Neural cell (in vitro differentiated cells): ENCODE measurements at regions not wholly inside any gene's neighbourhood (a gene's known extent, or its start where the extent isn't known, plus 50 kb on each side); places are given as distances from the start of the nearest gene placed in this dataset.

Source experiments
- H2AFZ ChIP-seq: fragments of 200-600, 300-800 bp; sonication (generic), shearing (Covaris generic); 2 replicates; pipeline ENCODE4 v1.6.0; 2014; ENCODE audit warnings: low read depth, mild to moderate bottlenecking, antibody characterized with exemption, low read length, moderate library complexity
- H3F3A ChIP-seq: fragments of 200-600 bp; shearing (Covaris generic); 2 replicates; pipeline ENCODE4 v1.6.1; 2016; ENCODE audit warnings: mild to moderate bottlenecking, moderate library complexity, mixed read lengths, antibody characterized with exemption, low read length; ENCODE audit not compliant: insufficient read depth, poor library complexity, severe bottlenecking
- H3K27ac ChIP-seq: fragments of 200-600, 300-800 bp; sonication (generic), shearing (Covaris generic); 2 replicates; pipeline ENCODE4 v1.5.1; 2014; ENCODE audit warnings: mild to moderate bottlenecking, low read length, moderate library complexity
- H3K27me3 ChIP-seq: fragments of 300-800, 200-600 bp; sonication (generic), shearing (Covaris generic); 2 replicates; pipeline ENCODE4 v1.6.0; 2014; ENCODE audit warnings: mild to moderate bottlenecking, low read depth, low read length, moderate library complexity; ENCODE audit not compliant: insufficient read depth
- H3K36me3 ChIP-seq: fragments of 300-800, 200-600 bp; sonication (generic), shearing (Covaris generic); 2 replicates; pipeline ENCODE4 v1.5.1; 2014; ENCODE audit warnings: mild to moderate bottlenecking, antibody characterized with exemption, low read length, moderate library complexity; ENCODE audit not compliant: insufficient read depth
- H3K4me2 ChIP-seq: fragments of 300-800, 200-600 bp; sonication (generic), shearing (Covaris generic); 2 replicates; pipeline ENCODE4 v1.6.0; 2014; ENCODE audit warnings: mild to moderate bottlenecking, low read length
- H3K4me3 ChIP-seq: fragments of 300-800, 200-600 bp; sonication (generic), shearing (Covaris generic); 2 replicates; pipeline ENCODE4 v1.5.1; 2014; ENCODE audit warnings: mild to moderate bottlenecking, low read length, moderate library complexity
- H3K79me2 ChIP-seq: fragments of 200-600 bp; shearing (Covaris generic); replicated peaks from 2 replicates; pipeline ENCODE4 v1.6.0; 2014; ENCODE audit warnings: mild to moderate bottlenecking, low read length, moderate library complexity; ENCODE audit not compliant: insufficient read depth
- H3K9ac ChIP-seq: fragments of 300-800, 200-600 bp; sonication (generic), shearing (Covaris generic); 2 replicates; pipeline ENCODE4 v1.6.1; 2016; ENCODE audit warnings: mild to moderate bottlenecking, low read length, mixed read lengths
- H3K9me2 ChIP-seq: fragments of 200-600 bp; shearing (Covaris generic); 2 replicates; pipeline ENCODE4 v1.6.1; 2016; ENCODE audit warnings: mild to moderate bottlenecking, low read length, mixed read lengths; ENCODE audit not compliant: insufficient read depth
- H3K9me3 ChIP-seq: fragments of 200-600, 300-800 bp; sonication (generic), shearing (Covaris generic); 2 replicates; pipeline ENCODE4 v1.6.1; 2016; ENCODE audit warnings: mild to moderate bottlenecking, mixed run types, low read length, moderate library complexity, mixed read lengths
- H4K20me1 ChIP-seq: fragments of 200-600 bp; shearing (Covaris generic); 2 replicates; pipeline ENCODE4 v1.6.1; 2016; ENCODE audit warnings: mild to moderate bottlenecking, mixed run types; ENCODE audit not compliant: insufficient read depth
- CTCF ChIP-seq: fragments of 450-650 bp; IDR thresholded peaks from 2 replicates; pipeline ENCODE4 v1.5.1; 2014; ENCODE audit warnings: antibody characterized with exemption, mild to moderate bottlenecking, moderate library complexity; ENCODE audit not compliant: poor library complexity, severe bottlenecking
- EP300 ChIP-seq: fragments of 450-650 bp; conservative IDR thresholded peaks from 2 replicates; pipeline ENCODE4 v1.6.1; 2014; ENCODE audit warnings: antibody characterized with exemption, mild to moderate bottlenecking, moderate library complexity; ENCODE audit not compliant: poor library complexity, severe bottlenecking
- EZH2 ChIP-seq: fragments of 200-600, 300-800 bp; shearing (Covaris generic), sonication (generic); IDR thresholded peaks from 2 replicates; pipeline ENCODE4 v1.6.1; 2014; ENCODE audit warnings: antibody characterized with exemption, low read length, borderline replicate concordance, mild to moderate bottlenecking; ENCODE audit not compliant: insufficient read depth, poor library complexity, severe bottlenecking
- MXI1 ChIP-seq: fragments of 450-650 bp; conservative IDR thresholded peaks from 2 replicates; pipeline ENCODE4 v1.6.1; 2014; ENCODE audit warnings: antibody characterized with exemption, mild to moderate bottlenecking; ENCODE audit not compliant: poor library complexity, severe bottlenecking
- POLR2AphosphoS5 ChIP-seq: IDR thresholded peaks from 2 replicates; pipeline ENCODE4 v1.6.1; 2012
- RAD21 ChIP-seq: fragments of 450-650 bp; conservative IDR thresholded peaks from 2 replicates; pipeline ENCODE4 v1.6.1; 2014; ENCODE audit warnings: antibody characterized with exemption, mild to moderate bottlenecking, moderate library complexity
- REST ChIP-seq: IDR thresholded peaks from 2 replicates; pipeline ENCODE4 v1.6.1; 2012; ENCODE audit warnings: borderline replicate concordance
- SMC3 ChIP-seq: fragments of 450-650 bp; conservative IDR thresholded peaks from 2 replicates; pipeline ENCODE4 v1.6.1; 2014; ENCODE audit warnings: antibody characterized with exemption, mild to moderate bottlenecking, moderate library complexity; ENCODE audit not compliant: poor library complexity
- TAF1 ChIP-seq: IDR thresholded peaks from 2 replicates; pipeline ENCODE4 v1.6.1; 2012; ENCODE audit warnings: low read depth

GRCh38 chr2:39839261-39839848 is 60.3 kb upstream of the THUMPD2 start:
- H3K36me3 ChIP-seq = no peaks in the 10 kb centered on the region
- no peaks in the 10 kb centered on the region for H3K9me2 ChIP-seq
- H3K4me2 ChIP-seq = no peak overlapping the region
- H3F3A ChIP-seq = no peaks in the 10 kb centered on the region
- TF ChIP-seq RAD21 = no peak
- TF ChIP-seq SMC3 = no peak
- TF ChIP-seq EZH2 = no peak
- no peak for TF ChIP-seq MXI1
- no peak for TF ChIP-seq POLR2AphosphoS5
- TF ChIP-seq CTCF = no peak
- TF ChIP-seq TAF1 = no peak
- no peak for TF ChIP-seq EP300
- TF ChIP-seq REST = no peak
- no peak overlapping the region for H3K9ac ChIP-seq
- no peaks in the 10 kb centered on the region for H3K27me3 ChIP-seq
- H3K79me2 ChIP-seq = no peaks in the 10 kb centered on the region
- H2AFZ ChIP-seq = no peak overlapping the region
- no peak overlapping the region for H3K4me3 ChIP-seq
- no peaks in the 10 kb centered on the region for H3K9me3 ChIP-seq
- H4K20me1 ChIP-seq = no peaks in the 10 kb centered on the region
- H3K27ac ChIP-seq = no peak overlapping the region

GRCh38 chr2:39838589-39838988 is 59.5 kb upstream of the THUMPD2 start:
- no peak overlapping the region for H3K9ac ChIP-seq
- H3K4me3 ChIP-seq = no peak overlapping the region
- no peaks in the 10 kb centered on the region for H4K20me1 ChIP-seq
- no peak overlapping the region for H3K4me2 ChIP-seq
- no peak overlapping the region for H2AFZ ChIP-seq
- no peaks in the 10 kb centered on the region for H3K36me3 ChIP-seq
- H3K79me2 ChIP-seq = no peaks in the 10 kb centered on the region
- no peaks in the 10 kb centered on the region for H3F3A ChIP-seq
- H3K27me3 ChIP-seq = no peaks in the 10 kb centered on the region
- H3K27ac ChIP-seq = no peak overlapping the region
- H3K9me3 ChIP-seq = no peaks in the 10 kb centered on the region
- H3K9me2 ChIP-seq = no peaks in the 10 kb centered on the region
- TF ChIP-seq POLR2AphosphoS5 (no peak), EZH2 (no peak), EP300 (no peak), TAF1 (no peak), MXI1 (no peak), CTCF (no peak), REST (no peak), RAD21 (no peak), SMC3 (no peak)
